ENCODE measurements at regions not wholly inside any gene's neighbourhood (a gene's known extent, or its start where the extent isn't known, plus 50 kb on each side); places are given as distances from the start of the nearest gene placed in this dataset.

DNA sequence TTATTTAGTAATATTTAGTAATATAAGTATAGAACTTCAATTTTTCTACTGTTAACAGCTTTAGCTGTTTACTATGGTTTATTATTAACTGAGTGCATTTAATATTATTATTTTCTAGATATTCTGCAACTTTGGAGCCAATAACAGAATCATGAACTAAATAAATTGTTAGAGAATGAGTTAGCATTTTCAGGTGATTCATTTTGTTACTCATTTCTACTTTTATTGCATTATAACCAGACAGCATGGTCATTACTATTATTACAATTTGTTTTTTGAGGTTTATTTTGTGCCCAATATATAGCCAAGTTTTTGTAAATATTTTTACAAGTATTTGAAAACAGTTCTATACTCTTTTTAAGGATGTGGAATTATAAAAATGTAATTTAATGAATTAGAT is 279.6 kb downstream of the SQOR start:
- no peak for DNase-seq (ENCODE audit: extremely low read depth, low read depth)
- no peak for TF ChIP-seq CTCF (IDR thresholded peaks at IDR 0.05; ENCODE audit: low read depth, low read length, missing control alignments)
- no peak overlapping the region for H3K4me3 ChIP-seq (replicated peaks; ENCODE audit: low read depth, low read length)

GRCh38 chr15:45918839-45919238 is 284.0 kb downstream of the SQOR start:
- DNase-seq (ENCODE audit: extremely low read depth, low read depth), result no peak
- no peak for TF ChIP-seq CTCF (IDR thresholded peaks at IDR 0.05; ENCODE audit: low read depth, low read length, missing control alignments)
- no peak overlapping the region for H3K4me3 ChIP-seq (replicated peaks; ENCODE audit: low read depth, low read length)

- TF ChIP-seq CTCF (IDR thresholded peaks at IDR 0.05; ENCODE audit: low read depth, low read length, missing control alignments), result no peak
Observed at GRCh38 chr15:45919806-45920205, 285.0 kb downstream of the SQOR start.

GRCh38 chr15:45921376-45921775 is 286.5 kb downstream of the SQOR start:
- TF ChIP-seq CTCF (IDR thresholded peaks at IDR 0.05; ENCODE audit: low read depth, low read length, missing control alignments), result no peak
- H3K4me3 ChIP-seq (replicated peaks; ENCODE audit: low read depth, low read length), result no peak overlapping the region
- no peak for DNase-seq (ENCODE audit: extremely low read depth, low read depth)

More at GRCh38 chr15:45919806-45920205, 285.0 kb downstream of the SQOR start:
- peak; percentile 56 for DNase-seq (ENCODE audit: extremely low read depth, low read depth)
- no peak overlapping the region for H3K4me3 ChIP-seq (replicated peaks; ENCODE audit: low read depth, low read length)

GRCh38 chr15:45921978-45922377 is 287.1 kb downstream of the SQOR start:
- no peak for TF ChIP-seq CTCF (IDR thresholded peaks at IDR 0.05; ENCODE audit: low read depth, low read length, missing control alignments)
- H3K4me3 ChIP-seq (replicated peaks; ENCODE audit: low read depth, low read length), result no peak overlapping the region
- DNase-seq (ENCODE audit: extremely low read depth, low read depth), result no peak

GRCh38 chr15:45941367-45941766 is 306.5 kb downstream of the SQOR start:
- no peak overlapping the region for H3K4me3 ChIP-seq (replicated peaks; ENCODE audit: low read depth, low read length)
- no peak for DNase-seq (ENCODE audit: extremely low read depth, low read depth)
- no peak for TF ChIP-seq CTCF (IDR thresholded peaks at IDR 0.05; ENCODE audit: low read depth, low read length, missing control alignments)

DNA sequence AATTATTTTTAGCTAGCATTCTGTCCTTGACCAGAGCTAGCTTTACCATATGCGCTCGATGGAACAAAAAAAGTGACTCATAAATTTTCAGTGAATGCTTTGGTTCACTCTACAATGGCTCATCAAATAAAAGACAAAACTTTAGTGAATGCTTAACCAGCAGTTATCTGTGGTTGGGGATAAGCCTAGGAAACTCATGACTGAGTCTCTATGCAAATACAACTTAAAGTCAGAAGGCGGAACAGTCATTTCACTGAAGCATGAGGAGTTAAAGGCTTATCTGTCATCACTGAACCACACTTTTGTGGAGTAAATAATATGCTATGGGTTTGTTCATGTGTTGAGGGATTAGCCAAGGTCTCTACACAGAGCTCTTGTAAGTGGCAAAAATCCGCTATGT is 308.4 kb downstream of the SQOR start:
- DNase-seq (ENCODE audit: extremely low read depth, low read depth), result no peak
- TF ChIP-seq CTCF (IDR thresholded peaks at IDR 0.05; ENCODE audit: low read depth, low read length, missing control alignments), result no peak
- H3K4me3 ChIP-seq (replicated peaks; ENCODE audit: low read depth, low read length), result no peak overlapping the region
